Activated T-helper 2 cell treated with anti-CD3 and anti-CD28 coated beads, Interferon-gamma antibody, Interleukin-2, Interleukin-4, amounts not matched to agents 10 μg/mL and 5 μg/mL and 100 μg/mL, durations not matched to agents 14 hours and 24 hours and 36 hours (primary cell): ENCODE measurements at regions not wholly inside any gene's neighbourhood (a gene's known extent, or its start where the extent isn't known, plus 50 kb on each side); places are given as distances from the start of the nearest gene placed in this dataset.
"Not testable (repeated sequence)": the region's sequence is repeated elsewhere in the genome, so short reads cannot be mapped to it uniquely, and the experiment has no call there.

Experiments used
- DNase-seq: peaks from one replicate; pipeline ENCODE4 v3.0.0; 2021; ENCODE audit warnings: low spot score
- H3K27ac Mint-ChIP-seq: one replicate; pipeline ENCODE4 v1.8.0; 2021; ENCODE audit warnings: mixed read lengths
- H3K27me3 Mint-ChIP-seq: one replicate; pipeline ENCODE4 v1.8.0; 2021; ENCODE audit warnings: low read depth, mixed read lengths
- H3K36me3 Mint-ChIP-seq: one replicate; pipeline ENCODE4 v1.8.0; 2021; ENCODE audit warnings: low read depth, mixed read lengths
- H3K4me1 Mint-ChIP-seq: one replicate; pipeline ENCODE4 v1.8.0; 2021; ENCODE audit warnings: low read depth, mixed read lengths
- H3K4me3 Mint-ChIP-seq: one replicate; pipeline ENCODE4 v1.8.0; 2021; ENCODE audit warnings: low read depth, mild to moderate bottlenecking, moderate library complexity, mixed read lengths
- H3K9me3 Mint-ChIP-seq: one replicate; pipeline ENCODE4 v1.8.0; 2021; ENCODE audit warnings: mixed read lengths
- intact Hi-C: fragments of 100-400 bp; cut with micrococcal nuclease; formaldehyde crosslinking; loops from one replicate; pipeline ENCODE4 v1.15.1; 2023

DNA sequence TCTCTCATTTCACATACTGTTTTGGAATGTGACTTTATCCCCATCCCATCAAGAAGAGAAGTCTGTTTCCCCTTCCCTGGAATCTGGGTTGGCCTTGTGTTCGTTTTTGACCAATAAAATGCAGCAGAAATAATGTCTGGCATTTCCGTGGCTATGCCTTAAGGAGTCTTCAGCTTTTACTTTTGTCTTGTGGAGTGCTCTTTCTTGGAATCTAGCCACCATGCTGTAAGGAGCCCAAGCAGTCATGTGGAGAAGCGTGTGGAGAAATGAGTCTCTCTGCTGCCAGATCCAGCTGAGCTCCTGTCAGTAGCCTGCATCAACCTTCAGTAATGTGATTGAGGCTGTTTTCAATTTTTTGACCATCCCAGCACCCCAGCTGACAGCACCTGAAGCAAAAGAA lies 84.4 kb upstream of the ARMCX2 start:
- Mint-ChIP-seq H3K9me3 (no peaks in the 10 kb centered on the region), H3K27me3 (peaks cover 1% of the 10 kb centered on the region), H3K36me3 (no peaks in the 10 kb centered on the region), H3K27ac (no peak overlapping the region), H3K4me3 (no peak overlapping the region), H3K4me1 (no peaks in the 10 kb centered on the region)
- DNase-seq = no peak
- intact Hi-C loops = no loop called here

DNA sequence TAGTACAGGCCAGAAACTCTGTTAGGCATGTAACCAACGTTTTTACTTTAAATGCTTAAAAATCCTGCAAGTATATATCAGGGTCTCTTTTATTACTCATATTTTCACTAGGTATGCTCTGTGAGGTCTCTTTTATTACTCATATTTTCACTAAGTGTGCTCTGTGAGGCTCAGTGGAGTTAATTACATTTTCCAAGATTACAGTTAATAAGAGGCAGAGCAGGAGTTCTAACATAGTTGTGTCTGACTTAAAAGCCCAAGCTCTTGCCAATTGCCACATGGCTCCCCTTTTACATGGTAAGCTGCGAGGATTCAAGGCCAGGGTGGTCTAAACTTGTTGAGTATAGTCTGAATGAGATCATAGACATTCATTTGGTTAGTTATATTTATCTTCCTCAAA lies 81.0 kb upstream of the ARMCX2 start:
- no peak for DNase-seq
- H3K4me3 Mint-ChIP-seq = no peak overlapping the region
- no peaks in the 10 kb centered on the region for H3K36me3 Mint-ChIP-seq
- no peak overlapping the region for H3K27ac Mint-ChIP-seq
- no peaks in the 10 kb centered on the region for H3K9me3 Mint-ChIP-seq
- peaks cover 1% of the 10 kb centered on the region for H3K27me3 Mint-ChIP-seq
- intact Hi-C loops = no loop called here
- no peaks in the 10 kb centered on the region for H3K4me1 Mint-ChIP-seq

DNA sequence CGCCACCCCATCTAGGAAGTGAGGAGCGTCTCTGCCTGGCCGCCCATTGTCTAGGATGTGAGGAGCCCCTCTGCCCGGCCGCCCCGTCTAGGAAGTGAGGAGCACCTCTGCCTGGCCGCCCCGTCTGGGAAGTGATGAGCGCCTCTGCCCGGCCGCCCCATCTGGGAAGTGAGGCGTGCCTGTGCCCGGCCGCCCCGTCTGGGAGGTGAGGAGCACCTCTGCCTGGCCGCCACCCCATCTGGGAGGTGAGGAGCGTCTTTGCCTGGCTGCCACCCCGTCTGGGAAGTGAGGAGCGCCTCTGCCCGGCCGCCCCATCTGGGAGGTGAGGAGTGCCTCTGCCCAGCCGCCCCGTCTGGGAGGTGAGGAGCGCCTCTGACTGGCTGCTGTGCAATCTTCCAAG lies 79.2 kb upstream of the ARMCX2 start:
- intact Hi-C loops = not testable (repeated sequence)

DNA sequence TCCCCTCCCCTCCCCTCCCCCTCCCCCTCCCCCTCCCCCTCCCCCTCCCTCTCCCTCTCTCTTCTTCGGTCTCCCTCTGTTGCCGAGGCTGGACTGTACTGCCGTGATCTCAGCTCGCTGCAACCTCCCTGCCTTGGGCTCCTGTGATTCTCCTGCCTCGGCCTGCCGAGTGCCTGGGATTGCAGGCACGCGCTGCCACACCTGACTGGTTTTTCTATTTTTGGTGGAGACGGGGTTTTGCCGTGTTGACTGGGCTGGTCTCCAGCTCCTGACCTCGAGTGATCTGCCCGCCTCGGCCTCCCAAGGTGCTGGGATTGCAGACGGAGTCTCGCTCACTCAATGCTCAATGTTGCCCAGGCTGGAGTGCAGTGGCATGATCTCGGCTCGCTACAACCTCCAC lies 78.8 kb upstream of the ARMCX2 start:
- H3K27me3 Mint-ChIP-seq, H3K9me3 Mint-ChIP-seq, H3K4me3 Mint-ChIP-seq, H3K36me3 Mint-ChIP-seq, intact Hi-C loops, DNase-seq, H3K4me1 Mint-ChIP-seq, H3K27ac Mint-ChIP-seq: not testable (repeated sequence)

More for the DNA sequence above, 79.2 kb upstream of the ARMCX2 start:
- not testable (repeated sequence) for H3K9me3 Mint-ChIP-seq, H3K27me3 Mint-ChIP-seq, DNase-seq, H3K27ac Mint-ChIP-seq, H3K4me1 Mint-ChIP-seq, H3K4me3 Mint-ChIP-seq, H3K36me3 Mint-ChIP-seq

DNA sequence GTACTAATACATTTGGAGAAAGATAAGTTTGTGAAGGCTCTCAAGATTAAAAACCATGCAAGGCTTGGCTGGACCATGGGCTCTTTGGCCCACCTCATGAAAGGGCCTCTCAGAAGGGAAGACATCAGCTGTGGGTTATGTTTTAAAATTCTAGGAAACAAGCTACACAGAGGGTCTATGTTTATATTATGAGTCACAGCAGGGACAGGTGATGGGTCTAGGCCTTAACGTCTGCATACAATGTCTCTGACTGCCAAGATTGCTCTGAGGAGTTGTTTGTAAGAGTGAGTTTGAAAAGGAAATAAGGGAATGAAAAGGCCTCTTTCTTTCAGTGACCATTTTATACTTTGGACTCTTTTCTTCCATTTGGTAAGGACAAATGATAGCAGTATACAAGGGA lies 77.0 kb upstream of the ARMCX2 start:
- DNase-seq = no peak
- Mint-ChIP-seq H3K4me3 (no peak overlapping the region), H3K27ac (no peak overlapping the region), H3K9me3 (no peaks in the 10 kb centered on the region), H3K4me1 (no peaks in the 10 kb centered on the region), H3K36me3 (no peaks in the 10 kb centered on the region), H3K27me3 (no peaks in the 10 kb centered on the region)
- intact Hi-C loops = no loop called here

DNA sequence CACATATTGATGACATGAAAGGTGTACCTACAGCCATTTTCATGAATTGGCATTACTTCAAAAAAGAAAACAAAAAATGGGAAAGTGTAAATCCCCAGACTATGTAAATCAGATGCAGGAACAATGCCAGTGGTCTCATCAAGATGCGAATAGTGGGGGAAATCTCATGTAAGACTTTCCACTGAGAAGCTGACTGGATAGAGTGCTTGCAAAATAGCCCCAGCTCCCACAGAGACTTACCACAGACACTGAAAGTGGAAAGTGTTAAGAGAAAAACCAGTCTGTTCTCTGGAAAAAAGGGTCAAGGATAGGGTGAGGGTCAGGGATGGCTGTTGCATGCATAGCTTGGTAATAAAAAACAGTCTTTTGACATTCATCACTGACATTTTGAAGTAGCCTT lies 73.2 kb upstream of the ARMCX2 start:
- Mint-ChIP-seq H3K27me3 (no peaks in the 10 kb centered on the region), H3K27ac (no peak overlapping the region), H3K4me1 (no peaks in the 10 kb centered on the region), H3K9me3 (no peaks in the 10 kb centered on the region), H3K36me3 (no peaks in the 10 kb centered on the region), H3K4me3 (no peak overlapping the region)
- DNase-seq = no peak
- intact Hi-C loops = no loop called here

DNA sequence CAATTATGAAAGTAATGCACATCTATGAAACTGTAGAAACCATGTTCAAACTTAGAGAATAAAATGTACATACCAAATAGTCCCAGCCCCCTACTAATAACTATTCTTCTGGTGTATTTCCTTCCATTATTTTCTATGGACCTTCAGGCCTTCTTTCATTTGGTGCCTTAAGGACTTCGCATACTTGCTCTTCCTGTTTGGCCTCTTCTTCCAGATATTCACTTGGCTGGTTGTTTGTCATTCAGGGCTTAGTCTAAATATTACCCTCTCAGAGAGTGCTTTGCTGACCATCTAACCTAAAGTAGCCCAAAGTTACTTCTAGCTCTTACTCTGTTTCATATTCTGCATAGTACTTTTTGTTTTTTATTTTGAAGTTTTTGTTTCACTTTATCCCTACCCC lies 70.3 kb upstream of the ARMCX2 start:
- intact Hi-C loops = no loop called here
- H3K4me3 Mint-ChIP-seq = no peak overlapping the region
- H3K9me3 Mint-ChIP-seq = no peaks in the 10 kb centered on the region
- H3K27ac Mint-ChIP-seq = no peak overlapping the region
- H3K4me1 Mint-ChIP-seq = no peaks in the 10 kb centered on the region
- H3K27me3 Mint-ChIP-seq = no peaks in the 10 kb centered on the region
- DNase-seq = no peak
- H3K36me3 Mint-ChIP-seq = no peaks in the 10 kb centered on the region
